KMS-11 (cell line): ENCODE measurements at regions not wholly inside any gene's neighbourhood (a gene's known extent, or its start where the extent isn't known, plus 50 kb on each side); places are given as distances from the start of the nearest gene placed in this dataset.

Experiments used
- H2AFZ ChIP-seq: fragments of 200-600 bp; sonication (generic); 2 replicates; pipeline ENCODE4 v1.6.1; 2016; ENCODE audit warnings: antibody characterized with exemption, mixed run types, low read depth
- H3K27ac ChIP-seq: fragments of 200-600 bp; sonication (generic); 2 replicates; pipeline ENCODE4 v1.6.1; 2016; ENCODE audit warnings: mild to moderate bottlenecking, mixed run types
- H3K27me3 ChIP-seq: fragments of 200-600 bp; sonication (generic); 2 replicates; pipeline ENCODE4 v1.6.1; 2017; ENCODE audit warnings: mild to moderate bottlenecking, low read depth, mixed run types, moderate library complexity; ENCODE audit not compliant: insufficient read depth
- H3K36me3 ChIP-seq: fragments of 200-600 bp; sonication (generic); 2 replicates; pipeline ENCODE4 v1.6.1; 2017; ENCODE audit warnings: mild to moderate bottlenecking, mixed run types; ENCODE audit not compliant: insufficient read depth
- H3K4me1 ChIP-seq: fragments of 200-600 bp; sonication (generic); 2 replicates; pipeline ENCODE4 v1.6.1; 2016; ENCODE audit warnings: mild to moderate bottlenecking, low read depth, mixed run types; ENCODE audit not compliant: poor library complexity, severe bottlenecking
- H3K4me2 ChIP-seq: fragments of 200-600 bp; sonication (generic); 2 replicates; pipeline ENCODE4 v1.7.0; 2016; ENCODE audit warnings: mild to moderate bottlenecking, mixed run types
- H3K4me3 ChIP-seq: fragments of 200-600 bp; sonication (generic); IDR thresholded peaks from 2 replicates; pipeline ENCODE4 v1.6.1; 2017; ENCODE audit warnings: low read depth, low read length, mixed read lengths; ENCODE audit not compliant: insufficient read depth
- H3K79me2 ChIP-seq: fragments of 200-600 bp; sonication (generic); 2 replicates; pipeline ENCODE4 v1.6.1; 2016; ENCODE audit warnings: low read depth, mixed run types; ENCODE audit not compliant: insufficient read depth
- H3K9ac ChIP-seq: fragments of 200-600 bp; sonication (generic); 2 replicates; pipeline ENCODE4 v1.6.1; 2016; ENCODE audit warnings: mild to moderate bottlenecking, mixed run types
- H4K20me1 ChIP-seq: fragments of 200-600 bp; sonication (generic); 2 replicates; pipeline ENCODE4 v1.6.1; 2016; ENCODE audit warnings: mild to moderate bottlenecking, mixed run types; ENCODE audit not compliant: insufficient read depth
- CTCF ChIP-seq: fragments of 200-600 bp; sonication (generic); conservative IDR thresholded peaks from 2 replicates; pipeline ENCODE4 v1.6.1; 2017; ENCODE audit warnings: low read depth, mild to moderate bottlenecking, antibody characterized with exemption, low read length, moderate library complexity, mixed read lengths

- Histone ChIP-seq H3K79me2 (no peaks in the 10 kb centered on the region), H3K4me3 (no peak overlapping the region), H3K27me3 (no peaks in the 10 kb centered on the region), H3K9ac (no peak overlapping the region), H3K4me2 (no peak overlapping the region), H3K27ac (no peak overlapping the region), H4K20me1 (no peaks in the 10 kb centered on the region), H2AFZ (no peak overlapping the region), H3K36me3 (no peaks in the 10 kb centered on the region), H3K4me1 (no peaks in the 10 kb centered on the region)
- TF ChIP-seq CTCF = no peak
These were observed 127.4 kb downstream of the SLITRK5 start for GRCh38 chr13:87798536-87798935.

- H3K9ac ChIP-seq = no peak overlapping the region
- H3K4me2 ChIP-seq = no peak overlapping the region
- no peaks in the 10 kb centered on the region for H3K79me2 ChIP-seq
- no peak overlapping the region for H3K4me3 ChIP-seq
- no peak overlapping the region for H3K27ac ChIP-seq
- no peak overlapping the region for H2AFZ ChIP-seq
- H3K4me1 ChIP-seq = peaks cover 7% of the 10 kb centered on the region
- no peaks in the 10 kb centered on the region for H3K36me3 ChIP-seq
- no peak for TF ChIP-seq CTCF
- H4K20me1 ChIP-seq = no peaks in the 10 kb centered on the region
- H3K27me3 ChIP-seq = no peaks in the 10 kb centered on the region
These were observed 139.2 kb downstream of the SLITRK5 start for GRCh38 chr13:87810391-87810801.

DNA sequence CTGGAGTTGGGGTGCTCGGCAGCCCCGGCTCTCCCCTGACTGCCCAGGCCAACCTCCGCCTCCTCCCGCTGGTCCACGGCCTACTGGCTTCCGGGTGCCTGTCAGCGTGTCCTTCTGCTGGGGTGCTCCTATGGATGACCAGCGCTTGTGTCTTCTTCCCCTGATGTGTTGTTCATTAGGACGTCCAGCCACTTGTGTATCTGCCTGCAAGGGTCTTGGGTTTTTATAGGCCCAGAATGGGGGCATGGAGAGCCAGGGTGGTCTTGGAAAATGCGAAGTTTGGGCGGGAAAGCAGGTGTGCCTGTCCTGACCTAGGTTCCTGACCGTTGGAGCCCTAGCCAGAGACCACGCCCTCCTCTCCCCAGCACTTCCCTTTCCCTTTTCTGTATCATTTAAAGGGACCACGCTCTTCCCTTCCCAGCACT, 139.8 kb downstream of the SLITRK5 start:
- H4K20me1 ChIP-seq = no peaks in the 10 kb centered on the region

DNA sequence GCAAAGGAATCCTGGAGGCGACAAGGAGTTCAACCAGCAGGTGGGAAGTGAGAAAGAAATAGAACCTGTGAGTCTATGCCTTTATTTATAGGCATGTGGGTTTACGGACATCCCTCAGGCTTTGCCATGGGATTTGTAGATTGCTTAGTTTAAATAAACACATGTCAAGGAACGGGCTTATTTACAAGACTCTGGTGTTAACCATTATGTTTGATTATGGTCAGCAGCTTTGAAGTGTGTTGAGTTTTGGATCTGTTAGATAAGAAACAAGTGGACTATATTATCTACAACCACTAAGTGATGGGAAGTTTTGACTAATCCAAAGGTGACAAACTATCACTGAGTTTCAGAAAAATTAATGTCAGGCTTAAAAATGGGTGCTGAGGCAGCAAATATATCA, 143.2 kb downstream of the SLITRK5 start:
- Histone ChIP-seq H3K27ac (no peak overlapping the region), H2AFZ (no peak overlapping the region), H4K20me1 (no peaks in the 10 kb centered on the region), H3K9ac (no peak overlapping the region), H3K79me2 (no peaks in the 10 kb centered on the region), H3K4me3 (no peak overlapping the region), H3K4me1 (peaks cover 10% of the 10 kb centered on the region), H3K27me3 (no peaks in the 10 kb centered on the region), H3K36me3 (no peaks in the 10 kb centered on the region), H3K4me2 (no peak overlapping the region)
- no peak for TF ChIP-seq CTCF

More for the DNA sequence above, 139.8 kb downstream of the SLITRK5 start:
- Histone ChIP-seq H3K4me2 (no peak overlapping the region), H2AFZ (no peak overlapping the region), H3K27ac (no peak overlapping the region), H3K9ac (no peak overlapping the region), H3K36me3 (no peaks in the 10 kb centered on the region), H3K4me3 (no peak overlapping the region), H3K79me2 (no peaks in the 10 kb centered on the region), H3K4me1 (peaks cover 10% of the 10 kb centered on the region), H3K27me3 (no peaks in the 10 kb centered on the region)
- no peak for TF ChIP-seq CTCF
